Dedifferentiated amniotic fluid mesenchymal stem cell (primary cell): ENCODE measurements at regions not wholly inside any gene's neighbourhood (a gene's known extent, or its start where the extent isn't known, plus 50 kb on each side); places are given as distances from the start of the nearest gene placed in this dataset.
"Not testable (repeated sequence)": the region's sequence is repeated elsewhere in the genome, so short reads cannot be mapped to it uniquely, and the experiment has no call there.

ENCODE experiments used
- DNase-seq: peaks from one replicate; pipeline ENCODE4 v3.0.0-alpha.2; 2016; ENCODE audit errors: extremely low spot score

GRCh38 chrX:124426288-124427169 is 80.2 kb downstream of the SH2D1A start:
- no peak for DNase-seq

- no peak for DNase-seq
Observed at GRCh38 chrX:124433186-124433585, 86.8 kb downstream of the SH2D1A start.

- no peak for DNase-seq
Observed at GRCh38 chrX:124435616-124436015, 89.3 kb downstream of the SH2D1A start.

DNA sequence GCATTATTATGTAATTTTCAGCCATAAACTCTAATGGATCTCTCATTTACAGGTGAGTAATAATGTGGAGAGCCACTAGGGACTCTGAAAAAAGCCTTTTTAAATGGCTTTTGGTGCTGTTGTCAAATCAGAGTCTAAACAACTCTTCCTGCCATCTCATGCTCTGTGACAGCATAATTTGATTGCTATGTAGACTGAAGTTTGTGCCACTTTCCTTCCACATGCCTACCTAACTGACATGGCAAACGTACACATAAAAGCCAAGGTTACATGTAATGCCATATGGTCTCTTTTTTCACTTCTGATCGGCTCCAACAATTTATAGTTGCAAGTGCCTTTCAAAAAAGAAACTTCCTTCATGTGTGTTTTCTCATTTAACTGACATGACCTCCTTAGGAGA is 94.3 kb downstream of the SH2D1A start:
- DNase-seq, result no peak

DNA sequence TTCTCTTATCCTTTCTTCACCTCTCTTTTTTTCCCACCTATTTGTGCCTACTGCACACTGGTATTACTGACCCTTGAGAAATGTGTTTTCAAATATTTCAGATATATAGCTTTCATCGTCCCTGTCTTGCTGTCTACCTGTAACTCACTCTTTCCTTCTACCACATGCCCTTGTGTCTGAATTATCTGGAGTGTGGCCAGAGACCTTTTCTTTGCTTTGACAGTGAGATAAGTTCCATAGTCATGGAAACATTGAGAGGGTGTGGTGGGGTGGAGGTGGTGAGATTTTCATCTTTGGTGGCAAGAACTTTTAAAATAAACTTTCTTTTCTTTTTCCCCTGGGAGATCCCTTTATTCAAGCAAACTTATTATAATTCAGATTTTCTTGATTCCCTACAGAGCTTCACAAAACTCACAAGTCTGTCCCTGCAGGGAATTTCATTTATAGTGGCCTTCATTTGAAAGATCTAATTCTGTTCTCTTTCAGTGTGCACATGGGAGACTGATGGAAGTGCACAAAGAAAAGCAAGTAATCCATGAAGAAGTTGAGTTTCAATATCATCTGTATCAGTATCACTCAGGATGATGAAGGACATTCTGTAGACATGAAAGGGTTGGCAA is 95.7 kb downstream of the SH2D1A start:
- DNase-seq, result no peak

DNA sequence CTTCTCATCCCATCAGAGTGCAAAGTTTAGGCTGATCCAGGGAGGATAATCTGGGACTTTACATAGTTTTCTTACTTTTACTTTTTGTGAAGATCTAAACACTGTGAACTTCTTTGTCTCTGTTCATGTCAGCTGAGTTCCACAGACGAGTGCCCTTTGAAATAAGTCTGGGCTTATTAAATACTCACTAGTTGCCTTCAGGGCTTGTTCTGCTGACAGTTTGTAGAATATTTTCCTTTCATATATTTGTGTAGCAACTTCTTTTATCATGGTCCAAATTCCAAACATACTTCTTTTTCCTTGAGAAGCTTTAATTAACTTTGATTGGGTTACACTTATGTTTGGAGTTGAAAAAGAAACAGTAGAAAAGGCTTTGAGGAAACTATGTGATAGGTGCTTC is 109.6 kb downstream of the SH2D1A start:
- DNase-seq, result no peak

DNA sequence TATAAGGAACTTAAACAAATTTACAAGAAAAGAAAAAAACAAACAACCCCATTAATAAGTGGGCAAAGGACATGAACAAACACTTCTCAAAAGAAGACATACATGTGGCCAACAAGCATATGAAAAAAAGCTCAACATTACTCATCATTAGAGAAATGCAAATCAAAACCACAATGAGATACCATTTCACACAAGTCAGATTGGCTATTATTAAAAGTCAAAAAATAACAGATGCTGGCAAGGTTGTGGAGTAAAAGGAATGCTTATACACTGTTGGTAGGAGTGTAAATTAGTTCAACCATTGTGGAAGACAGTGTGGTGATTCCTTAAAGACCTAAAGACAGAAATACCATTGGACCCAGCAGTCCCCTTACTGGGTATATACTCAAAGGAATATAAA is 113.5 kb downstream of the SH2D1A start:
- not testable (repeated sequence) for DNase-seq

DNA sequence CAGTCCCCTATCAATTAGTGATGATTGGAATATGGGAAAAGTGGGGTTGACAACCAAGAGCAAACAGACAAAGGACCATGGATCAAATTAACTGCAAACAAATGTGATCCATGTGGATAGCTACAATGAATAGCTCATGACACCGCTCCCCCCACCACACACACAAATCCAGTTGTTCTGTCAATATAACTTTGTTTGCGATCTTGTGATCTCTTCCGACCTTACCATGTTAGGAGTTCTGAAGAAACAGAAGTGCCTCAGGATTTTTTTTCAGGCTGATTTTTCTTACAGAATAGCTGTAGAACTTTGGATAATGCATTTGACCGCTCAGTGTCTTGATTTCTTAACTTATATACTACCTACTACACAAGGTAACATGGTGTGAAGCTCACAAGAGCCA is 116.6 kb downstream of the SH2D1A start:
- no peak for DNase-seq

- no peak for DNase-seq
Observed at GRCh38 chrX:124467202-124467601, 120.8 kb downstream of the SH2D1A start.

DNA sequence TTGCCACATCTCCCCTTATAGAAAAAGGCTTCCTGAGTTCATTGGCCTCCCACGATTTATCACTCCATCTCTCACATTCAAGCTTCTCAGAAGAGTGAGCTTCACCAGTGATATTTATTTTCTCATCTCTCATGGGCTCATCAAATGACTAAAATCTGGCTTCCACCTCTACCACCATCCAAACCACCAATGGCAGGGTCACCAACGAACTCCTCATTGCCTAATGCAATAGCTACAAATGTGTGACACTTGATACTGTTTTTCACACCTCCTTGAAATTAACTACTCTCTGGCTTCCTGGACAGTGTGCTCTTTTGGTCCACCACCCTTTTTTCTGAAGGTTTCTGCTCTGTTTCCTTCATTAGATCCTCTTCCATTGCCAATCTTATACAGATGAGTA is 129.0 kb downstream of the SH2D1A start:
- DNase-seq, result no peak

GRCh38 chrX:124476562-124476961 is 130.2 kb downstream of the SH2D1A start:
- no peak for DNase-seq

DNA sequence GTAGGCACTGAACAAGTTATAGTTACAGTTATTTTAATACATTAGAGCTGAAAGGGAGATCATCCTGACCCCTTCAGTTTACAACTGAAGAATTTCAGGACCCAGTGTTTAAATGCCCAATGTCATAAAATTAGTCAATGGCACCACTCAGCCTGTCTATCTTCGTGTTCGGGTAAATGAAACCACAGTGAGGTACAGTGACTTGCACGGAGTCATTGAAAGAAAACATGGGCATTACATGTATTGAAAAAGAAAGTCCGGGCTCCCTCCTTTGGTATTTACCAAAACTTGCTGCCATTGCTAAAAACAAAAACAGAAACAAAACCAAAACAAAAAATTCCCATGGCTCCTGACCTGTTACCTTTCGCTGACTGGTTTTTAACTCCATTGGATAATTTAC is 131.7 kb downstream of the SH2D1A start:
- no peak for DNase-seq

GRCh38 chrX:124488412-124489161 is 142.2 kb downstream of the SH2D1A start:
- DNase-seq, result no peak

DNA sequence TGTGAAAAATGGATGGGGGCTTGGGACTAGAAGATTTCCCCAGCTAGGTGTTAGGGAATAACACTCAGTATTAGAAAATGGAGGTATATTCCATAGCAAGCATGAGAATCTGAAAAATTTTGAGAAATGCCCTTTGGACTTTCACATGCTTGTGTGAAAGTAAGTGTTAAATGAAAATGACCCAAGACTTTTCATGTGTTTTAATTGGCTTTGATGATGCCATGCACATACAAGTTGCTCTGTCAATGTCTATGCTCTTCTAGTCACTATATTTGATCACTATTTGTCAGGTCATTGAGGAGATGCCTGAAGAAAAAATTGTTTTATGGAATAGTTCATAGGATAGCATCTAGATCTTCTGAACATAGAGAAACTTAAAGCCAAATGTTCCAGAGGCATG is 147.6 kb downstream of the SH2D1A start:
- no peak for DNase-seq

- DNase-seq, result no peak
Observed at GRCh38 chrX:124497386-124497785, 151.0 kb downstream of the SH2D1A start.

DNA sequence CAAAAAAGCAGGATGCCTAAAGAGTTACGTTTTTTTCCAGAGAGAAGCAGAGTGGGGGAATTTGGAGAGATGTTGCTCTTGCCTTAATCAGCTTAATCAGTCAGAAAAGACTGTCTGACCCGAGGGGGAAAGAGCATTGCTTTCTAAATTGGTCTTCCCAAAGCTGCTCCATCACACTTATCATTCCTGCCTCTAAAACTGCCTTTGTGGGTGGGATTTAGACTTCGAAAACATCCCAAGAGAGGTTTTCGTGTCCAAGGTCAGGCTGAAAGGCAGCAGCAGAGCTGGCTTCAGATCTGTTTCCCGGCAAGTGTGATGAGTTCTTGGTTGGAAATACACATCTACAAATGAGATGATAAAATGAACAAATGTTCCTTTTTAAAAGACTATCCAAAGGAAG is 155.2 kb downstream of the SH2D1A start:
- DNase-seq, result no peak

DNA sequence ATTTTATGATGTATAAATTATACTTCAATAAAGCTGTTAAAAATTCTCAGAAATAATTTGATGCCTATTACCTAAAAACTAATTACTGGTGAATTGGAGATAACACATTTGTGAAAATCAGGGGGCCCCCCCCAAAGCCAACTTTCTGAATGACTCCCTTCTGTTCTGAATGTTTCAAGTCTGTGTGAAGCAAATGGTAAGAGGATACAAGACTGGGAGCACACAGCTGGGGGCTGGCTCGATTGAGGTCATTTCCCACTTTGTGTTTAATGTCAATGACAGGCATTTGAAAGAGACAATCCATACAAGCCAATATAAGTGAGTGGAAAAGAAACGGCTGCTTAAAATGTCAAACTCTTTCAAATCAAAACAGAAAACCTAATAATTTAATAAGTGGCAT is 155.8 kb downstream of the SH2D1A start:
- no peak for DNase-seq

- DNase-seq, result no peak
Observed at GRCh38 chrX:124502599-124502998, 156.2 kb downstream of the SH2D1A start.

DNA sequence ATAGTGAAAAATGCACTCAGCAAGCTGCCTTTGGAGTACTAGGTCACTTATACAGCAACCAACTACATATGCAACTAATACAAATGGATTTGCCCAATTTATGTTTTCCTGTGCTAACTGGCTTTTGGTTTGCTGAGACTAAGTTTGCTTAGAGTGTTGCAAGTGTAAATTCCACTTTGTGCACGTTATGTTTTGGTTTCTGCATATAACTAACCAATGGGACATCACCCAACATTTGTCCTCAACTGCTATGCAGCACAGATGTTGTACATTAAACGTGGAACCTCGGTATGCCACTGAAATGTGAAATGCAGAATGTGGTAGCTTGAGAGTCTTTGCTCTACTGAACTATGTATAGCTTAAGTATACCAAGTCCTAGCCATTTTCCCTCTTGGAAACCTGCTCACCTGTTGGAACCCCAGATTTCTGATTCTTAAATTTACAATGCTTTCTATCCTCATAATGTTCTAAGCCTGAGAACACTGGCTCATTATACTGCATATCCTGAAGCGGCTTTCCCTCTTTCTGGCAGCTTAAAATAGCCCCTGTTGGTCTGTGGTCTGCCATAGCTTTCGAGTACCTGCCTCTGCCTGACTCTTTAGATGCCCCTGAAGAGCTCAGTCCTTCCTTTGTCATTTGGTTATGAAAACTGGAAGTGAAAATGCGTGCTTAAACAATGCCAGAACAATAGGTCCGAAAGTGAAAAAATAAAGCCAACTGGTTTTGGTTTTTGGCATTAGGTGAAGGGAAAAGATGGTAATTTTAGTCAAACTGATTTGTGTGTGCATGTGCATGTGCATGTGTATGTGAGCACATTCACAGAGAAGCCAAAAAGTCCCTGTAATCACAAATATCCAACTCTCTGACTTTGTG is 158.0 kb downstream of the SH2D1A start:
- DNase-seq, result no peak

DNA sequence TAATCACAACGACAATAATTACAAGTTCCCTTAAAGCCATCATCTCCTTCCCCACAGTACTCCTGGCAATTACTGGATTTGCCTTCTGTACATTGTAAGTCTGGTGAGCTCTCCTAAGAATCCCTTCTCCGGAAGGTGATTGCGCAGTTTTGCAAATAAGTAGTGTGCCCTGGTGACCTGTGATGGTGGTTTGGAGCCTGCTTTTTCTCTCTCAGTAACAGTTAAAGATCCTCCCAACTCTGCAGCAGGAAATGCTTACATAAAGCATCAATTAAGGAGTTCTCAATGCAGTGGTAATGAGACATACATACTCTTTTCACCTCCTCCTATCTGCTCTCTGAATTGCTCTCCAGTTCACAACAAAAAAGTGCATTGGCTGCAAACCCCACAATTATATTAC is 159.7 kb downstream of the SH2D1A start:
- DNase-seq, result no peak

DNA sequence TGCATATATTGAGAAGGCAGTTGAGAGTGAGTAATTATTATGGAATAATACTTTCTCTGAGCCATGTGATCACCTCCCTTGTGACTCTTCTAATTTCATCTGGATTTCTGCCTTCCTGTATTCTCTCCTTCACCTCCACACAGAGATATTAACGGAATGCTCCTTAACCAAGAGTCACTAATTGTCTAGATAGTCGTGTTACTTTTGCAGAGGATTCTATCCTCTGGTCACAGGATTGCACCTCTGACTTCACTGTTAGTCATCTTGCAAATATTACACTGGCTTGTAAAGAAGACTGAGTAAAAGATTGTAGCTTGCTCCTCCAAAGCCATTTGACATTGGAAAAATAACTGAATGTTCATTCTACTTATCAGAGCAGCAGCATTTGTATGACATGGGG is 160.9 kb downstream of the SH2D1A start:
- DNase-seq, result no peak

DNA sequence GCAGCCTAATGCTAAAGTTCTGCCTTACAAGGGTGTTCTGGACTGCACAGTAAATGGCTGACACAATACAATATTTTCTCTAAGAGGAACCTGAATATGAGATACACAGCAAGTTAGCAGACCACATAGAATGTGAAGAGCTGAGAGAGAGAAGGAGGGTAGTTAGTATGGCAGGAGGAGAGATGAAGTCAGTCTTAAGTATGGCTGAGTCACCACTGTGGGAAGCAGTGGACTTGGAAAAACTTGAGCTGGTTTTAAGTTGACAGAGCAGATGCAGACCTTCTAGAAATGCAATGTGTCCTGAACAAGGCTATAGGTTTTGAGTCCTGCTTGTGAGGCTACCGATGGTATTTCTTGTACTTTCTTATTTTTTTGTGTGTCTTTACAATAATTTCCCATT is 172.5 kb downstream of the SH2D1A start:
- no peak for DNase-seq
